Stimulated activated CD4-positive, alpha-beta T cell treated with anti-CD3 and anti-CD28 coated beads, Interleukin-1b, Interleukin-23, amount 100 ng/mL, for 48 hours (primary cell): ENCODE measurements at regions not wholly inside any gene's neighbourhood (a gene's known extent, or its start where the extent isn't known, plus 50 kb on each side); places are given as distances from the start of the nearest gene placed in this dataset.
A peak's percentile ranks its signal among the peaks of the same experiment; 100 is the strongest.
"Not testable (repeated sequence)": the region's sequence is repeated elsewhere in the genome, so short reads cannot be mapped to it uniquely, and the experiment has no call there.

Experiments
- DNase-seq: peaks from one replicate; pipeline ENCODE4 v3.0.0-alpha.2; 2020

DNA sequence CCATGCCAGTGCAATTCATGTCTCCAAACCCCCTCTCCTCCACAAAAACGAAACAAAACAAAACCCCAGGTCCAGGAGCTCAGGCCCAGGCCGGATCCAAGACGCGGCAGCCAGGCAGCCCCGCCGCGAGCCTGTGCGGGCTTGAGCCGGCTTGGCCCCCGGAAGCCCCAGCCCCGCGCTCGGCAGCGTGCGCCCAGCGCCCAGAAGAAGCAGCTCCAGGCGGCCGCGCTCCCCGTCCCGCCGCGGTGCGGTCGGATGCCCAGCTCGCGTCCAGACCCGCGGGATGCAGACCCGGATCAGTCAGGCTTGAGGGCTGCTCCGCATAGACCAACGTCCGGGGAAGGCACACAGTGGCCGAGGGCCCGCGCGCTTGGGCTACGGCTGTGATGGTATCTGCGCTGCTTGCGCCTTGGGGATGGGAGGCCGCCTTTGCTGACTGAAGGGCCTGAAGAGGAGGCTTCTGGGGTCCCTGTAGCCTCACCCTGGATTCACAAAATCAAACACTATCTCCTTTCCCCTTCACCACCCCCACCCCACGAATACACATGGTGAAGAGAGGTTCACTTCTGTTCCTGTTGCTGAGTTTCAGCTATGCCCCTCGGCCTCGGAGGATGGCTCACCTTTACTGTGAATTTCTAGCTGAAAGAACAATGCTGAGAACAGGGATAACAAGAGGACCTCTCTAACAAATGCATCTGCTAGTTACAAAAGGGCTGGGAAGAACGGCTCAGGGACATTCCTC is 79.9 kb upstream of the EN2 start:
- DNase-seq = no peak

DNA sequence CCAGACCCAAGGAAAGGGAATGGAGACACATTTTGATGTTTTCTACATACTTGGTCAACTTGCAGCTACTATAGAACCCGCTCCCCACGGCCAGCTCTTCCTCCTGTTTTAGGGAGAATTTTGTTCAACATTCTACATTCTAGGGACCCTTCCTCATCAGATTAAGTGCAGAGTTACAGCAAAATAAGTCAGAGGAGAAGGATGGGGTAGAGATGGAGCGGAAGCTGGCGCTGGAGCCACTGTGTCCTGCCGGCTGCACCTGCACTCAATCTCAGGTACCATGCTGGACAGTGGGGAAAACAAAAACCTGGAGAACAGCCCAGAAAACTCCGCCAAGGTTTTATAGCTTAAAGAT is 79.4 kb upstream of the EN2 start:
- DNase-seq = no peak

DNA sequence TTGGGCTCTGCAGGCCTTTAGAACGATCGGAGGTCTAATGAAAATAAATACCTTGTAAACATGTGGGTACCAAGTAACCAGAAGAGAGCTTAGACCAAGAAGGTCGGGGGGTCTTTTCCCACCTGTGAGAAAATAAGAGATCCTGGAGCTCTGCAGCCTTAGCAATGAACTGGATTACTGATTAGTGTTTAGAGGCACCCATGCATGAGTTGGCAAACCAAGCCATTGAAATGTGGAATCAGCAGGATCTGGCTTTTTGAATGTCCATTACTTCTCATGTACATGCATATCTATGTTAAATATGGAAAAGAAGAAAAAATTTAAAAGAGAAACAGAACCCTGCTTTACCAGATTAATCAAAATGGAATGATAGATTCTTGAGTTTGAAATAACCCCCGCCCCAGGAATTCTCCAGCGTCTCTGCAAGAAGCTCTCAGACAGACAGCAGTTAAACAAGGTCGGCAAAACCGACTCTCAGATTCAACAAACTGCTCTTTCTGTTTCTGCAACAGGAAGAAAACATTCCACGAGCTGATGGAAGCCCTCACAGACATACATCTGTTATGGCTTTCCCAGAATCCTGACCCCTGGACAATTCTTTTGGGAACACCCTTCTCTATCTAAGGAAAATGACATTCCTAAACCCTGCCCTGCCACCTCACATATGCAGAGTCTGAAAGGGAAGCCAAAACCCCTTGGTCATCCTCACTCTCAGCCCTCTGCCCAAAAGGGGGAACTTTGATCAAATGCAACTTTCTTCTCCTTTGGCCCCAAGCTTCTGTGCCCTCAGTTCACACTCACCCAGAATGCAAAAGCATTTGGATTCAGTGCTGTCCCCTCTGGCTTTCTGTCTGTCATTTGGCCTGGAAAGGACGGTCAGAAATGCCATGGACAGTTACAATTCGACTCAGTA is 78.7 kb upstream of the EN2 start:
- no peak for DNase-seq

DNA sequence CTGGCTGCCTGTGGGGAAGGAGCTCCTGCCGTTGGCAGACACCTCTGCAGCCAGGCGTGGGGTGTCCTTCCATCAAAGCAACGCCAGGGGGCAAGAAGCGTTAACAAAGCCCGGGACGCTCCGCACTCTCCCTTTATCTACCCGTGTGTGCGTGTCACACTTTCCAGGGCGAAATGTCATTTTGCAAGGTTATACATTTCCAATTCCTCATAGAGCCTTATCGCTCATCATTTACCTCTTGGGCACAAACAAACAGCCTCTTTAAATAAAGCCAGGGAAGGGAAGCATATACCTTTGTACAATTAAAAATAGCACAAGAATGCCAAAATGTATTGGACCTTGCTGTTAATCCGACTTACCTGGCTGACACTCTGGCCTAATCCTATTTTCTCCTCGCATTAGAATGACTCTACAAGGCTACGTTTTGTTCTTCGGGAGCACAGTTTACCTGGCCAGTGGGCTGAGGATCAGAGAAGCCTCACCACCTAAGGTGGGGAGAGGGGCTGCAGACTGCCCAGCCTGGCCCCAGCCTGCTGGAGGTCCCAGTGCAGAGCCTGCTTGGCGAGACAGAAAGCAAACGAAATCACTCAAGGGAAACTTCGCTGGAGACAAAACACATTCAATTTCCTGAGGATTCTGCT is 77.6 kb upstream of the EN2 start:
- DNase-seq = peak; percentile 82

DNA sequence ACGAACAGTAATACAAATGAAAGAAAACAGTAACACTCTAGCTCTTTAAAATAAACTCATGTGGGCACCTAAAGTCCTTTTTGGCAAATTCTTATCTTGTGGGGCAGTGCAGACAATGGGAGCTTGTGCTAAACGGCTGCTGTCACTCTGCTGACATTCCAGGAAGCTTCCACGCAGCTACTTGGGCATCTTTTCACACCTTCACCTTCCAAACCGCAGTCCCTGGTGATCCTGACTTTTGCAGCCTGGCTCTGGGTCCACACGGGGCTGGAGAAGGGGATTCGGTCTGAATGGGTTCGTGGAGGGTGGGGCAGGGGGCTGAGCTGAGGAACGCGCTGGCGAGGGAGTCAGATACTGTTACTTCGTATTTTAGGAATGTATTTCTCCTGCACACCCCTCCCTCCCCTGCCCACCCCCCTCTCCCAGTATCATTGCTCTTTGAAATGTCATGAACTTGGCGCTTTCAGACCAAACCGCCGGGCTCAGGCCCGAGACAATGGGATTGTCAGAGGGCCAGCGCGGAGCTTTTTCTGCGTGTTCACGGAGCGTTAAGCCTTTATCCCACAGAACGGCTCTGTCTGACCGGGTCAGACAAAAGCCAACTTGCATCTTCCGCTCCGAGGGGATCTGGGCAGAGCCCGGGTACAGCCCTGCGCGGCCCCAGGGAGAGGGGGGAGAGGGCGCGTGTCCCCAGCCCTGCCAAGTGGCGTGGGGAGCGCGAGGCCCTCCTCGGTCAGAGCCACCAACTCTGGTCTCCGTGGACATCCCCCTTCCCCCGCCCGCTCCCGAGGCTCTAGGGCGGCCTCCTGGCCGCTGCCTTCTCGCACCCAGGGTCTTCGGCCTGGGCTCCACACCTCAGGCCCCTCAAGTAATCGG is 76.7 kb upstream of the EN2 start:
- no peak for DNase-seq

DNA sequence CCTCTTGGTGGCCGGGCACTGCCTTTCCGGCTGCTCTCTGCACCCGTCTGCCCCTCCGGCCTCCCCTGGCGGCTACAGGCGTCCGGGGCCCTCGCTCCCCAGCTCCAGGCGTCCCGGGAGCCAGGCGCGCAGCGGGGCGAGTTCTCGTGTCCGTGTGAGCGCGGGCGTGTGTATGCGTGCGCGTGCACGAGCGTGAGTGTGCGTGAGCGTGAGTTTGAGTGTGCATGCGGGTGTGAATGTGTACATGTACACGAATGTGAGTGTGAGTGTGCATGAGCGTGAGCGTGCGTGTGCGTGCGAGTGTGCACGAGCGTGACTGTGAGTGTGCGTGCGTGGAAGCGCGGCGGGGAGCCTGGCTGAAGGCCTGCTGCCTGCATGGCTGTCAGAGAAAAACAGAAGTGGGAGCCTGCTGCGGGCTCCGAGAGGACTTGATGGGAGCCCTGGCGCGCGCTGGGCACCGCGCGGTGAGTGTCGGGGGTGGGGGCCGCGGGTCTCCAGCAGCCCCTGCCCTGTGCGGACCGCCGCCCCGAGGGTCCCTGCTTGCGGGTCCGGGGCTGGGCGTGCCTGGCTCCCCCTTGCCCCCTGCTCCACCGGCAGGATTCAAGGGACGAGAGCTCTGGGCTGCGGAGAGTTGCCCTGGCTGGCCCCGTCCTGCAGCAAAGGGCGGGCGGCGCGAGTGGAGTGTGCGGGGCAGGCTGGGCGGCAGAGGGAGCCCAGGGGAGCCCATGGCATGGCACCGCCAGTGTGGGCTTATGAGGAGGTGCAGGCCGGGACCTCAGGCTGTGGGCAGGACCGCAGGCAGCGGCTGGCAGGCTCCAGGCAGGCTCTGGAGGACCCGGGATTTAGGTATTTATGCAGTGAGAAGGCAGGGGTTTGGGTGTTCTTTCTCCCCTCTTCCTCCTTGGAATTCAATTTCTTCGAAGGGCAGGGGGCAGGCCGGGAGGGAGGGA is 75.8 kb upstream of the EN2 start:
- DNase-seq = no peak

DNA sequence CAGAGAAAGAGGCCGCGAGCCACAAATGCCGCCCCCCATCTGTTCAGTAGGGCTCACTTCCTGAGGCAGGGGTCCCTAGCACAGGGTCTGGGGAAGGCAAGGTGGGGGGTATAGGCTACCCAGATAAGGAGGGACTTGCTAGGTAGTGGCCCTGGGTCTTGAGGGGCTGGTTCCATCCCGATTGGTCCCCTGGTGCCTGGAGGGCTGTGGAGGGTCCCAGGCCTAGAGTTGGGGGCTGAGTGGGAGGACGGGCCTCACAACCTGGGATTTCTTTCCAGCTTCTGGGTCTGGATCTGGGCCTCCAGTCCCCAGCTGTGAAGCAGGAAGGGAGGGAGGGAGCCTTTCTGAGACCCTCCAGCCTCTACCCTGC is 75.1 kb upstream of the EN2 start:
- DNase-seq = no peak

DNA sequence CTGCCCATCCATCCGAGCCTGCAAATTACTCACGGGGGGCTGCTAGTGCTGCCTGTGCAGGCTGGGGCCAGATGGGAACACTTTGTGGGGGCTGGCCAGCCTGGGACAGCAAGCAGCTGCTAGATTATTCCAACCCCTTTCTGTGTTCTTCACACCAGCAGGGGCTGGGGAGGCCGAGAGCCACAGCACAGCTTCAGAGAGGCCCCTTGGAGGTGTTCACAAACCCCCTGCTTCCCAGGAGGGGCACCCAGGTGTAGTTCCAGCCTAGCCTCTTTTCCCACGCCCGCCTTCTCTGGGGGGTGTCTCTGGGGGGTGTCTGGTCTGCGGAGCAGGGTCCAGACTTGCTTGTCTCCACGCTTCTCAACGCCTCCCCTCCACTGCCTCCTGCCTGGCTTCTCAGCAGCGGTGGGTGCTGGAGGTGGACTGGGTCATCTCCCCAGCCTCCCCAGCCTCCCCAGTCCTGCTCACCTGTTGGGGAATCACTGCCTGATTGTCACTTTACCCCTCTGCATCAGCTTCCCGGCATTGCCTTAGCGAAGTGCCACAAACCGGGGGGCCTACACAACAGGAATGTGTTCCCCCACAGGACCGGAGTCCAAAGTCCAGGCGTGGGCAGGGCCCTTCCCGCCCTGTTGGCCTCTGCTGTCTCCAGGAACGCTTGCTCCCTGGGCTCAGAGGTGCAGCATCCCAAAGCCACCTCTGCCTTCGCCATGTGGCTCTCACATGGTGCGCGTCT is 74.0 kb upstream of the EN2 start:
- no peak for DNase-seq

DNA sequence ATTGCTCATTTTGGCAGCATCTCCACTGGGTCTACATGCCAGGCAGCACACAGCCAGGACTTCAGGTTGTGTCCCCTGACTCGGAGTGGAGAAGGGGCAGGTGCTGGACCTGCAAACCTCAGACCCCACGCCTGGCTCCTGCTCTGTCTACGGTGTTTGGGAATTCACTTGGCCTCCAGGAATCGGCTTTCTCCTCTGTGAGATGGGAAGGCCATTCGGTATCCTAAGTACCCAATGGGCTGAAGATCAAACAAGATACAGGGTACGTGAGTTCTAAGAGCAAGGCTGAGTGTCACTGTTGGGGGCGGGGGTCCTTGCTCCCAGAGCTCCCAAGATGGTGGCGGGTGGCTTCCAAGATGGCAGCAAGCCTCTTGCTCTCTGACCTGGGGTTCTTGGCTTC is 73.2 kb upstream of the EN2 start:
- no peak for DNase-seq

DNA sequence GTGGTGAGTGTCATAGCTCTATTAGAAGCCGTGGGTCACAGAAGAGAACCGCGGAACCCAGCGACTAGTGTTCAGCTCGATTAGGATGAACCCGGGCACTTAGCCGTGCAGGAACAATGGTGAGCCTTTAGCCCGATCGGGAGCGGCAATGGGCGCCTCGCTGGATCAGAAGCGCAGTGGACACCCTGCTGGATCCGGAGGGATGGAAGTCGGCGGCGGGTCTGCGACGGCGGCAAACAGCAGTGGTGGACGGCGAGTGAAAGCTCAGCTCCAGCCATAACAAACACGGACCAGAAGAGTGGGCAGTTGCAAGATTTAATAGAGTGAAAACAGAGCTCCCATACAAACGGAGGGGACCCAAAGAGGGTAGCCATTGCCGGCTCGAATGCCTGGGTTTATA is 72.7 kb upstream of the EN2 start:
- DNase-seq = not testable (repeated sequence)

DNA sequence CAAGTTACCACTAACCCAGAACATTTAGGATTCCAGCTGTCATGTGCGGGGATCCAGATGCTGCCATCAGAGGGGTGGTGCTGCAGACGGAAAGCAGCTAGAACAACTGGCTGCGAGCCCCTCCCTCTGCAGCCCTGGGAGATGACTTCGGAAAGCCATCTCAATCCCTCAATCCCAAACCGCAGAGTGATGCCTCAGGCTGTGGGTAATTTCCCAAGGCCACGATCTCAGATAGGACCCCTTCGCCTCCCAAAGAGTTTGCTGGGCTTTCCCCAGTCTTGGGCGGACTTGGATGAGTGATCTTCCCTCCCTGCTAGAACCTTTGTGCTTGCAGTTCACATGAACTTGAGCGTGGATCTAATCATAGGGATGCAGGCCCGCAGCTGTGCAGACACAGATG is 71.3 kb upstream of the EN2 start:
- no peak for DNase-seq

DNA sequence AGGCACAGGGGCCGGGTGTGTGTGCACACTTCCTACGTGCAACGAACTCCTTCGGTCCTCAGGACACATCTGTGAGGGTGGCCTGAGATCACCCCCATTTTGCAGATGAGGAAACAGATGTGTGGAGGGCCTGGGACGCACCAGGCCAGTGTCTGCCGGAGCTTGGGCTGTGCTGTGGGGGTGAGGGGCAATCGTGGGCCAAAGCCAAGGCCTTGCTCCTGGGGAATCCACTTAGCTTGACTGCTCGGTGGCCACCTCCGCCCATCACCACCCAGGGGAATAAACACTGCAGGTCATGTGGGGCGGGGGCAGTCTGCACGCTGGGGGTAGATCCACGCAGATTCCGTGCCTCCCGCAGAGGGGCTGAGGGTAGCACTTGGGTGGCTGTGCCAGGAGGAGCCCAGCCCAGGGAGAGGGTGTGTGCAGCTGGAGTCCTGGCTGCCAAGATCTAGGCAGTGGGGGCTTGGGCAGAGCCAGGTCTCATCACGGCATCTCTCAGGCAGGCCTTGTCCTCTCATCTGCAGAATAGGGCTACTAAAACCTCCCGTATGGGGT is 70.8 kb upstream of the EN2 start:
- no peak for DNase-seq

DNA sequence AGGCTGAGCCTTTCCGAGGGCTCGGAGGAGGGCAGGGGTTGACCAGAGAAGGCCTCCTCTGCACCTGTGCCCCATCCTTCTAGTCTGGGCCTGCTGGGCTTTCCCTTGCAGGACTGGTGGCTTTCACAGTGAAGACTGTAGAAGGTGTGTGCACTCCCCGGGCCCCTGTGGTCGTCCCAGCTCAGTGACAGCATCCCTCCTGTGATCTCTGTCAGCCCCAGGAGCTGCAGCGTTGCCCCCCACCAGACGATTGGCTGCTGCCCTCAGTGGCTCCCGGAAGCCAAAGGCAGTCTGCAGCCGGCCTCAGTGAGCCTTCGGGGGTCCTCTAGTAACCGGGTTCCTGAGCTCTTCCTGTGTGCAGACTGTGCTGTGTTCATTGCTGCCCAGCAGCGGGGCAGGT is 69.4 kb upstream of the EN2 start:
- no peak for DNase-seq

DNA sequence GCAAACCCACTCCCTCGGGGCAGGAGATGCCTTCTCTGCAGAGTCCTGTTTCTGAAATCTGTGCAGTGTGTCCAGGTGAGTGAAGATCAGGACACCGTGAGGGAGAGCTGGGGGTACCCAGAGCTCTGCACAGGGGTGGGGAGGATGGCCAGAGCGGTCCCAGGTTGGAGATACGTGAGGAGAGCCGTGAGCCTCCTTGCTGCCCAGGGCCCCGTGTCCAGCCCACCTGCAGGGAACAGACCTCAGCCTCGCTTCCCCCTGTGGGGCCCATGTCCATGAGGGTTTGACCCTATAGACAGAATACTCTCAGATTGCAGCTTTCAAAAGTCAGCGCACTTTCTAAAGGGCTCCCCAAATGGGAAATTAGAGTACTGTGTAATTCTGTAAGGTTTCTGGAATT is 66.5 kb upstream of the EN2 start:
- no peak for DNase-seq

DNA sequence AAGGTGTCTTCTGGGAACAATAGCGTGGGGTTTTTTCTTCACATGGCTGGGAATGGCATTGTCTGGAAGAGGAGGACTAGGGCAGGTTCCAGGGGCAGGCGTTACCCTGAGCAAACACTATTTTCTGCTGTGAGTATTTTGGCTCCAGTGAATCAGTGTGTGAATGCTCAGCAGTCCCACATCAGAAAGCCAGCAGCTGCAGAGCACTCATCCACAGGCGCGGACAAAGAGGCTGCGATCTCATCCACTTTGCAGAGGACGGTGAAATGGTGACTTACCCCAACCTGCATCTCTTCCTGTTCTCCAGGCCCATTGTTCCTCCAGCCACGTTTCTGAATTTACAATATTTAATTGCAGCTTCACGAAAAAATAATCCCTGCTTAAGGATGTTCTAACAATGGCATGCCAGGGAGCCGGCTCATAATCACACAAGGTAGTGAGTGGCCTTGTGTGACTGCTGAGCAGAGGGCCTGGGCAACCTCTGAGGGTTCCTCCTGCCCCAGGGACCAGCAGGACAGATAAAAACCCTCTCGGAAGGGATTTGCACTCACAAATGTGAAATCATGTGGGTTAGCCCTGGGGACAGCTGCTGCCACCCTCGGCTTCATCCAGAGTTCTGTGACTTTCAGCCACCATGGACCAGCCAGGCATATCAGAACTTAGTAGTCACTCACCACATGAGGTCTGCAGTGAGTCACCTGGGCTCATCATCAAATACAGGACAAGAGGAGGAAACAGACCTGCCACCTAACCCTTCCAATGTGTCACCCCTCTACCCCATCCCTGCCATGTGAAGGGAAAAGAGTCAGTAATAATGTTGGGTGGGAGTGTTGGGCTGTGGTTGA is 65.0 kb upstream of the EN2 start:
- DNase-seq = no peak

DNA sequence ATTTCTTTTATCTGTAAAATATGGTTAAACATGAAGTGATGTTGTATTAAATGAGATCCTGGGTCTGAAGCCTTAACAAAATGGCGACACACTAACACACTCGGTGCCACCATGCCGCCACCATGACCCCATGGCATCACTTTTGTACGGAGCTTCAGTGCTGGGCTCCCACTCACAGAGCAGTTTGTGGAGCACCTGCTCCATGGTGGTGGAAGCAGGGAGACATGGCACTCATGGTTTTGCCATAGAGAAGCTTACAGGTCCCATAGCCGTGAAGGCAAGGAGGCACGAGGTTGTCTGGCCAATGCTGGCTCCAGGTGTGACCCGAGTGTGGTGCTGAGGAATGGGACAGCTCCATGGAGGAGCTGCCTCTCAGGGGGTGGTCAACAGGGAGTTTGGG is 63.5 kb upstream of the EN2 start:
- DNase-seq = no peak

DNA sequence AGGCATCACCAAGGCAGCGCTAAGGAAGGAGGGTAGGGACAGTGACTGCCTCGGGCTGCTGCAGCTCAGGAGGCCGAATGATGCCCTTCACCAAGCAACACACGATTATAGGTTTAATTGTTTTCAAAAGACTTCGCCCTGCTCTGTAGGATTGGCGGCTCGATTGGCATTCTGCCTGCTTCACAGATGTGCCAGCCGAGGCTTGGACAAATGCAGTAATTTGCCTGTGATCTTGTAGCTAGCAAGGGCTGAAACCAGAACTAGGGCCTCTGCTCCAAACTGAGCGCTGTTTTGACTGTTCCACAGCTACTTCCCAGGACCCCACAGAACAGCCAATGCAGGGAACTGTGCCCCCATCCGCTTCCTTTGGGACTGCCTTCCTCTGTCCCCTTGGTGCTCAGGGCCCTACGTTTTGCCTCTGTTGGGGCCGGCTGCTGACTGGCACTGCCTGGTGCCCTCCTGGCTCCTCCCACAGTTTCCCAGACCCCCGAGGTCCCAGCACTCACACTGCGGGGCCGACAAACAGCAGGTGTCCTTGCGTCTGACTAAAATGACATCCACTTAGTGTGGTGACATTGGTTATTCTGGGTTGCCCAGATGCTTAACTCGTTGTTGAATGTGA is 62.6 kb upstream of the EN2 start:
- no peak for DNase-seq

DNA sequence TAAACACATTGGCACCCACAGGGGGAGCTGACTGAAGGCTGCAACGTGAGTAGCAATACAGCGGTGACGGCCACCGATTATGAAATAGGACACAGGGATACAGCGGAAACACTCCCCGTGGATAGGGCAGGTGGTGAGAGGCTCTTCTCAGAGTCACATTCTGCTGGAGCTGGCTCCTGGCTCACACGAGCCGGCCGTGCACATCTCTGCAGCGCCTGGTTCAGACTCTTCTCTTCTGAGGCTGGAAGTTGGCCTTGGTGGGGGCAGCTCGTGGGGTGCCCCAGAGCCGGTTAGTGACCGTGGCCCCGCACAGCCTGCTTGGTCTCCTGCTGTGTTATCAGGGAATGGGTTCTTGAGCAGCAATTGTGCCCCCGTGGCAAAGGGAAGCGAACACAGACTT is 61.3 kb upstream of the EN2 start:
- no peak for DNase-seq
